ENCODE measurements at regions not wholly inside any gene's neighbourhood (a gene's known extent, or its start where the extent isn't known, plus 50 kb on each side); places are given as distances from the start of the nearest gene placed in this dataset.

GRCh38 chr2:176813156-176813555 lies 399.4 kb upstream of the HNRNPA3 start:
- no peak for TF ChIP-seq CTCF (tag by site-specific recombination; IDR thresholded peaks at IDR 0.05)
- no peak for TF ChIP-seq ZNF658 (tag by site-specific recombination; IDR thresholded peaks at IDR 0.05)
- TF ChIP-seq, protein P1, sequence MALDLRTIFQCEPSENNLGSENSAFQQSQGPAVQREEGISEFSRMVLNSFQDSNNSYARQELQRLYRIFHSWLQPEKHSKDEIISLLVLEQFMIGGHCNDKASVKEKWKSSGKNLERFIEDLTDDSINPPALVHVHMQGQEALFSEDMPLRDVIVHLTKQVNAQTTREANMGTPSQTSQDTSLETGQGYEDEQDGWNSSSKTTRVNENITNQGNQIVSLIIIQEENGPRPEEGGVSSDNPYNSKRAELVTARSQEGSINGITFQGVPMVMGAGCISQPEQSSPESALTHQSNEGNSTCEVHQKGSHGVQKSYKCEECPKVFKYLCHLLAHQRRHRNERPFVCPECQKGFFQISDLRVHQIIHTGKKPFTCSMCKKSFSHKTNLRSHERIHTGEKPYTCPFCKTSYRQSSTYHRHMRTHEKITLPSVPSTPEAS (tag by site-specific recombination; IDR thresholded peaks at IDR 0.05): no peak
- TF ChIP-seq, protein P2, sequence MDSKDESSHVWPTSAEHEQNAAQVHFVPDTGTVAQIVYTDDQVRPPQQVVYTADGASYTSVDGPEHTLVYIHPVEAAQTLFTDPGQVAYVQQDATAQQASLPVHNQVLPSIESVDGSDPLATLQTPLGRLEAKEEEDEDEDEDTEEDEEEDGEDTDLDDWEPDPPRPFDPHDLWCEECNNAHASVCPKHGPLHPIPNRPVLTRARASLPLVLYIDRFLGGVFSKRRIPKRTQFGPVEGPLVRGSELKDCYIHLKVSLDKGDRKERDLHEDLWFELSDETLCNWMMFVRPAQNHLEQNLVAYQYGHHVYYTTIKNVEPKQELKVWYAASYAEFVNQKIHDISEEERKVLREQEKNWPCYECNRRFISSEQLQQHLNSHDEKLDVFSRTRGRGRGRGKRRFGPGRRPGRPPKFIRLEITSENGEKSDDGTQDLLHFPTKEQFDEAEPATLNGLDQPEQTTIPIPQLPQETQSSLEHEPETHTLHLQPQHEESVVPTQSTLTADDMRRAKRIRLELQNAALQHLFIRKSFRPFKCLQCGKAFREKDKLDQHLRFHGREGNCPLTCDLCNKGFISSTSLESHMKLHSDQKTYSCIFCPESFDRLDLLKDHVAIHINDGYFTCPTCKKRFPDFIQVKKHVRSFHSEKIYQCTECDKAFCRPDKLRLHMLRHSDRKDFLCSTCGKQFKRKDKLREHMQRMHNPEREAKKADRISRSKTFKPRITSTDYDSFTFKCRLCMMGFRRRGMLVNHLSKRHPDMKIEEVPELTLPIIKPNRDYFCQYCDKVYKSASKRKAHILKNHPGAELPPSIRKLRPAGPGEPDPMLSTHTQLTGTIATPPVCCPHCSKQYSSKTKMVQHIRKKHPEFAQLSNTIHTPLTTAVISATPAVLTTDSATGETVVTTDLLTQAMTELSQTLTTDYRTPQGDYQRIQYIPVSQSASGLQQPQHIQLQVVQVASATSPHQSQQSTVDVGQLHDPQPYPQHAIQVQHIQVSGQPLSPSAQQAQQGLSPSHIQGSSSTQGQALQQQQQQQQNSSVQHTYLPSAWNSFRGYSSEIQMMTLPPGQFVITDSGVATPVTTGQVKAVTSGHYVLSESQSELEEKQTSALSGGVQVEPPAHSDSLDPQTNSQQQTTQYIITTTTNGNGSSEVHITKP (tag by site-specific recombination; IDR thresholded peaks at IDR 0.05): no peak
- TF ChIP-seq ZNF777 (tag by site-specific recombination; IDR thresholded peaks at IDR 0.05; ENCODE audit: borderline replicate concordance): no peak
